ENCODE measurements at regions not wholly inside any gene's neighbourhood (a gene's known extent, or its start where the extent isn't known, plus 50 kb on each side); places are given as distances from the start of the nearest gene placed in this dataset.

DNA sequence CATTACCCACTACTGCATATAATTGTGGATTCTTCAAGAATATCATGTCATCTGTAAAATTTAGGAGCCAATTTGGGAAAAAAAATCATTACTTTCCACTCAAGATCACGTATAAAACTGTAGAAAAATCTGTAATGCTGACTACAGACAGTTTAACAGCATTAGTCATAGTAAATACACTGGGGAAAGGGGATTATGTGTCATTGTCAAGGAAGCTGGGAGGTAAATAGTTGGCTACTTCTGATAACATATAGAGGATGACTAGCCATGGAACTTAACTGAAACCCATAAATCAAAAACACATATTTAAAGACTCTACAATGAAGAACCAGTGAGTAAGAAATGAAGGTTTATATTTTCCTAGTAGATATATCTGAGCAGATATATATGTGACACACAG is 1666.4 kb upstream of the IGFBP7 start:
- TF ChIP-seq, protein P1, sequence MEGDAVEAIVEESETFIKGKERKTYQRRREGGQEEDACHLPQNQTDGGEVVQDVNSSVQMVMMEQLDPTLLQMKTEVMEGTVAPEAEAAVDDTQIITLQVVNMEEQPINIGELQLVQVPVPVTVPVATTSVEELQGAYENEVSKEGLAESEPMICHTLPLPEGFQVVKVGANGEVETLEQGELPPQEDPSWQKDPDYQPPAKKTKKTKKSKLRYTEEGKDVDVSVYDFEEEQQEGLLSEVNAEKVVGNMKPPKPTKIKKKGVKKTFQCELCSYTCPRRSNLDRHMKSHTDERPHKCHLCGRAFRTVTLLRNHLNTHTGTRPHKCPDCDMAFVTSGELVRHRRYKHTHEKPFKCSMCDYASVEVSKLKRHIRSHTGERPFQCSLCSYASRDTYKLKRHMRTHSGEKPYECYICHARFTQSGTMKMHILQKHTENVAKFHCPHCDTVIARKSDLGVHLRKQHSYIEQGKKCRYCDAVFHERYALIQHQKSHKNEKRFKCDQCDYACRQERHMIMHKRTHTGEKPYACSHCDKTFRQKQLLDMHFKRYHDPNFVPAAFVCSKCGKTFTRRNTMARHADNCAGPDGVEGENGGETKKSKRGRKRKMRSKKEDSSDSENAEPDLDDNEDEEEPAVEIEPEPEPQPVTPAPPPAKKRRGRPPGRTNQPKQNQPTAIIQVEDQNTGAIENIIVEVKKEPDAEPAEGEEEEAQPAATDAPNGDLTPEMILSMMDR (IDR thresholded peaks at IDR 0.05; ENCODE audit: poor library complexity, severe bottlenecking), result no peak
- TF ChIP-seq EP300 (conservative IDR thresholded peaks at IDR 0.05; ENCODE audit: poor library complexity, severe bottlenecking) (no peak), SMC3 (conservative IDR thresholded peaks at IDR 0.05; ENCODE audit: poor library complexity) (no peak)
